Large intestine (tissue), 3 donors: ENCODE measurements at regions not wholly inside any gene's neighbourhood (a gene's known extent, or its start where the extent isn't known, plus 50 kb on each side); places are given as distances from the start of the nearest gene placed in this dataset.

Source experiments
- DNase-seq, 2 donors: peaks; one replicate each; pipeline versions ENCODE4 v3.0.0 to v3.0.0-alpha.2; 2013
- H3K27ac ChIP-seq: one replicate; pipeline ENCODE4 v1.5.1; 2013; ENCODE audit warnings: low read length
- H3K27me3 ChIP-seq: 2 replicates; pipeline ENCODE4 v1.6.1; 2013; ENCODE audit warnings: low read length; ENCODE audit not compliant: control insufficient read depth, insufficient read depth
- H3K36me3 ChIP-seq: 2 replicates; pipeline ENCODE4 v1.6.1; 2013; ENCODE audit warnings: low read length; ENCODE audit not compliant: control insufficient read depth, insufficient read depth
- H3K4me1 ChIP-seq: one replicate; pipeline ENCODE4 v1.6.1; 2013; ENCODE audit warnings: low read length; ENCODE audit not compliant: control insufficient read depth, insufficient read depth
- H3K4me3 ChIP-seq: one replicate; pipeline ENCODE4 v1.5.1; 2013; ENCODE audit warnings: low read length
- H3K9me3 ChIP-seq: one replicate; pipeline ENCODE4 v1.6.1; 2013; ENCODE audit warnings: mild to moderate bottlenecking, low read depth, low read length, moderate library complexity; ENCODE audit not compliant: control insufficient read depth
- WGBS: methylation state at CpG from one replicate; pipeline ENCODE4 v1.1.5; 2013; ENCODE audit warnings: low lambda C conversion rate; ENCODE audit not compliant: insufficient coverage; 5-methylcytosine and 5-hydroxymethylcytosine counted together

DNA sequence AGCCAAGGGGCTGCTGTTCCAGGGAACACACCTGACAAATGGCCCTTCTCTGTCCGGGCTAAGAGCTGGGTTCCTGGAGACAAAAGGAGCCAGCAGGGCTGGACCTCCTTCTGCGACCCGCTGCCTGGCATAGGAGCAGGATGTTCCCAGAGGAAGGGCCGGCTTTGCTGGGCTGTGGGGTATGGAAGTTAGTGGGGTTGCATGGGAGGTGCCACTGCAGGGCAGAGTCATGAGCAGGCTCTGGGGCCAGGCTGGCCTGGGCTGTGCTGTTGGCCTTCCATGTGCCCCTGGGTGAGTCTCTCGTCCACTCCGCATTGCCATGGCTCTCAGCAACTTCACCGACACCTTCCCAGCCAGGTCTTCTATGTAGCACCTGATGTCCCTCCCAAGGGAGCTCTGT, 507.6 kb downstream of the PTPRU start:
- H3K36me3 ChIP-seq = no peaks in the 10 kb centered on the region
- no peaks in the 10 kb centered on the region for H3K9me3 ChIP-seq
- H3K27ac ChIP-seq = no peak overlapping the region
- no CpG with 5 or more reads among the region's 7 CpGs for WGBS
- H3K27me3 ChIP-seq = peaks cover 3% of the 10 kb centered on the region
- DNase-seq = no peak
- no peaks in the 10 kb centered on the region for H3K4me1 ChIP-seq
- no peak overlapping the region for H3K4me3 ChIP-seq

DNA sequence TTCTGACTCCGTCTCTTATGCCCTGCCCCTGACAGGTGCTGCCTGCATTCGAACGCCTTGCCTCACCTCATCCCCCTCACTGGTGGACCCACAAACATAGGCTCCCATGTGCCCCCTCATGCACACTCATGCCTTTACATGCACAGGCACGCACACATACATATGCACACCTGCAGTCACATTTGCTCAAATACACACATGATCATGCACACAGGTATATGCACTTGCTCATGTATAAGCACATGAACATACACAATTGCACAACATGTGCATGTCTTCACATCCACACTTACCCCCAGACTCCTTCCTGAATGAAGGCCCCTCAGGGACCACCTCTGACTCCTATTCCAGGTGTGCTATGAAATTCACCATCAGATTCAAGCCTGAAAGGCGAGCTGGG, 506.9 kb downstream of the PTPRU start:
- Histone ChIP-seq H3K4me1 (no peaks in the 10 kb centered on the region), H3K9me3 (no peaks in the 10 kb centered on the region), H3K27ac (no peak overlapping the region), H3K27me3 (peaks cover 3% of the 10 kb centered on the region), H3K36me3 (no peaks in the 10 kb centered on the region), H3K4me3 (no peak overlapping the region)
- WGBS = no CpG with 5 or more reads among the region's 5 CpGs
- DNase-seq = no peak

DNA sequence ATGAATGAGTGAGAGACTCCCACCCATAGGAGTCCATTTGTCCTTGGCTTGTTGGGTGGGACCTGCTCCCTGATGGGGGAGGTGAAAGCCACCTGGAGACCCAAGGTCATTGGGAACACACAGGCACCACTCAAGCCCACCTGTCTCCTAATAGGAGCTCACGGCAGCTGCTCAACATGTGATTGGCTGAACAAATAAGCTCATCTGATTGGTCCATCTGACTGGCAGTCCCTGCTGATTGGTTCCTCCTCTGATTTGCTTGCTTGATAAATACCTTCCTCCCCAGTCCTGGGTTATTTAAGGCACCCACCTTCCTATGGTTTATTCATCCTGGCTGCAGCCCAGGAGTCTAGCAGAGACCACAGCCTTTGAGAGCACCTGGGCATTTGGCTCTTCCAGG, 502.9 kb downstream of the PTPRU start:
- Histone ChIP-seq H3K4me1 (no peaks in the 10 kb centered on the region), H3K9me3 (no peaks in the 10 kb centered on the region), H3K27me3 (peaks cover 3% of the 10 kb centered on the region), H3K27ac (no peak overlapping the region), H3K36me3 (no peaks in the 10 kb centered on the region), H3K4me3 (no peak overlapping the region)
- WGBS = no CpG with 5 or more reads among the region's 1 CpG
- no peak for DNase-seq

DNA sequence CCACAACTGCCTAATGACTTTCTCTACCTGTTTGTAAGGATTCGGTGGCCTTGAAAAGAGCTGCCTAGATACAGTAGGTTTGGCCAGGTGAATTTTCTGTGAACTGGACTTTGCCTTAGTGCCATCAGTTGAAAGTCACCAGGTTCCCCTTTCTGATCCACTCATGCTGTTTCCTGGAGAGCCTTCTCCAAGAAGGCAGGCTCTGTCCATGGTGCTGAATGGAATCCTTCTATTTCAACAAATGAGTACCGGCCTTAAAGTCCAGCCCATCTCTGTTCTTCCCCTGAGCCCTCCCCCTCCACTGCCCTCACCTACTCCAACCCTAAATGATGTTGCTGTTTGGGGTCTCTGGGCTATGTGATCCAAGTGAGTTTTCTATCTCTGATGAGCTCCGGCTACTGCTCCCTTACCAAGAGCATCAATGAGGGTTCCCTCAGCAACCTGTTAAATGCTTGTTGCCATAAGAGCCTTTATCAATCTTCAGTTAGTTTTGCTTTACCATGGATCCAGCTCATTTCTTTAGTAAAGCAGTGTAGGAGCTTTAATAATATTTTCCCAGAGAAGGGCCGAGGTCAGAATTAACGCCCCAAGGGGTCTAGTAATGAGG, 500.4 kb downstream of the PTPRU start:
- H3K27me3 ChIP-seq = peaks cover 3% of the 10 kb centered on the region
- no CpG with 5 or more reads among the region's 5 CpGs for WGBS
- no peaks in the 10 kb centered on the region for H3K4me1 ChIP-seq

DNA sequence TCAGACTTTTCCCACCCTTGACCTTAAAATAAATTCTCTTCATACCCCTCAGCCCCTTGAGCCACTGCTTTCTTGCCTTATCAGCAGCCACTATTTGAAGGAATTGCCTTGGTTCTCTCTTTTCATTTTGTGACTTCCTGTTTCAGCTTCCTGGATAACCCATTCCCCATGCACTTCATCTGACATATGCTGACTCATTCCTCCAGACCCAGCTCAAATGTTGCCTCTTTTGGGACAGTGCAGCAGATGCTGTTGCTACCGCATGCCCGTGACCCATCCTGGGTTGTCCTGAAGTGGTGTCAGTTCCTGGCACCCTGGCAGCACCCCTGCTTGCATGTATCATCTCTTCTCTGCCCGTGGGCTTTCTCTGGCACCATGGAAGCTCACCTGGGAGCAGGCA, 496.1 kb downstream of the PTPRU start:
- Histone ChIP-seq H3K36me3 (no peaks in the 10 kb centered on the region), H3K4me1 (no peaks in the 10 kb centered on the region), H3K27me3 (no peaks in the 10 kb centered on the region), H3K4me3 (no peak overlapping the region), H3K27ac (no peak overlapping the region), H3K9me3 (no peaks in the 10 kb centered on the region)
- DNase-seq = no peak
- WGBS = no CpG with 5 or more reads among the region's 3 CpGs

More for the DNA sequence above, 500.4 kb downstream of the PTPRU start:
- peak in 1 of 2 donors; percentile 48 for DNase-seq
- Histone ChIP-seq H3K9me3 (no peaks in the 10 kb centered on the region), H3K27ac (no peak overlapping the region), H3K4me3 (no peak overlapping the region), H3K36me3 (no peaks in the 10 kb centered on the region)

DNA sequence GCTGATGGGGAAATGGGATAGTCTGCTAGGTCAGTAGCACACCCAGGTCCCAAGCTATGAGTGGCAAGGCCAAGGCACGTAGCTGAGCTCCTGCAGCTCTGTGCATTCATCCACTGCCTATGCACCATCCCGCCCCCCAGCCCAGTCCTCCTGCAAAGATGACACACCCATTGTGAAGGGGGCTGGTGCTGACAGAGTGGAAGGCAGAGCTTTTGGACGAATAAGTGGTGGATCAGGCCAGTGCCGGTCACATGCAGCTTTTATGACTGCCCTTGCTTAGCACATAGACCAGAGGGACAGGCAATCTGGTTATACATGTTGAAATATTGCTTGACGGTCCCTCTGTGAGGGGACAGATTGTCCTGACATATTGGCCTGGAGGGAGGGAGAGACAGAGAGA, 494.3 kb downstream of the PTPRU start:
- no peak for DNase-seq
- no peak overlapping the region for H3K27ac ChIP-seq
- WGBS = no CpG with 5 or more reads among the region's 5 CpGs
- no peaks in the 10 kb centered on the region for H3K27me3 ChIP-seq
- H3K4me3 ChIP-seq = no peak overlapping the region
- H3K9me3 ChIP-seq = no peaks in the 10 kb centered on the region
- H3K4me1 ChIP-seq = no peaks in the 10 kb centered on the region
- H3K36me3 ChIP-seq = no peaks in the 10 kb centered on the region

DNA sequence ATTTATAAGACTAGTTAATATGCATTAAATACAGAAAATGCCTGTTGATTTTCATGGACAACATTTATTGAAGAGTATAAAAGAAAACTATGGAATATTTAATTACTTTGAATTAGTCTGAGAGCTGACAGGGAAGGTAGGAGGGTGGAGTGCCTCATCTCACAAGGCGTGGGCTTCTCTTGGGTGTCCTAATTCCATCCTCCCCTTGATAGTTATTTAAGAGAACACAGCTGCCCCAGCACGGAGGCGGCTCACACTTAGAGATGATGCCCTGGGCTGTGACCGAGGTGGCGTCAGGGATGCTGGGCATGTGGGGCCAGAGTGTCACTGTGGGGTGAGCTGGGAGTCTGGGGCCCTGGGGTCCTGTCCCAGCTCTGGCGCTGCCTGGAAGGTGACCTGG, 493.0 kb downstream of the PTPRU start:
- no CpG with 5 or more reads among the region's 6 CpGs for WGBS
- no peaks in the 10 kb centered on the region for H3K4me1 ChIP-seq
- no peaks in the 10 kb centered on the region for H3K9me3 ChIP-seq
- no peak overlapping the region for H3K4me3 ChIP-seq
- no peak overlapping the region for H3K27ac ChIP-seq
- no peak for DNase-seq
- H3K27me3 ChIP-seq = no peaks in the 10 kb centered on the region
- no peaks in the 10 kb centered on the region for H3K36me3 ChIP-seq

DNA sequence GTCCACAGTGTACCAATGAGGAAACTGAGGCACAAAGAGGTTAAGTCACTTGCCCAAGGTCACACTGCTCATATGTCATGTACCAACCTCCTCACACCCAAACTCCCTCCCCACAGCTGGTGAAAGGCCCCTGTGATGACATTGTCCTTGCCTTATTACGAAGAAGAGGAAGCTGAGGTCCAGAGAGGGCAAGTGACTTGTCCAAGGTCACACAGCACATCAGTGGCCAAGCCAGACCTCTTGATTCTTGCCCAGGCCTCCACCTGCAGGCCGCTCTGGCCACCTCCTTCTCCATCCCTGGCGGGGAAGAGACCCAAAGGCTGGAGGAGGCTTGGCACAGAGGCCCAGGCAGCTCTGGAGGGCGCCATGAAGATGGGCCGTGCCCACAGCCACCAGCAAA, 492.4 kb downstream of the PTPRU start:
- Histone ChIP-seq H3K27me3 (no peaks in the 10 kb centered on the region), H3K27ac (no peak overlapping the region), H3K9me3 (peaks cover 6% of the 10 kb centered on the region), H3K4me3 (no peak overlapping the region), H3K36me3 (no peaks in the 10 kb centered on the region), H3K4me1 (no peaks in the 10 kb centered on the region)
- no CpG with 5 or more reads among the region's 5 CpGs for WGBS
- no peak for DNase-seq

DNA sequence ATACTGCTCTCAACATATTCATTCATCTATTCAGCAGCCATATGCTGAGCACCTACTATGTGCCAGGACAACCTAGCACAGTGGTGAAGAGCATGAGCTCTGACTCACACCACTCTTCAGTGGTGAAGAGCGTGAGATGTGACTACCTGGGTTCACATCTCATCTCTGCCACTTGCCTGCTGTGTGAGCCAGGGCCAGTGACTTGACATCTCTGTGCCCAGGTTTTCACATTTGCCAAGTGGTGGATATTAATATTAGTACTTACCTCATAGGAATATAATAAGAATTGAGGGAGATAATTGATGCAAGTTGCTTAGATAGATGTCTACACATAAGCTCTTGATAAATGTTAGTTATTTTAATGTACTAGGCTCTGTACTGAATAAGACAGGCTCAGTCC, 488.9 kb downstream of the PTPRU start:
- Histone ChIP-seq H3K4me3 (no peak overlapping the region), H3K27ac (no peak overlapping the region), H3K36me3 (no peaks in the 10 kb centered on the region), H3K4me1 (no peaks in the 10 kb centered on the region), H3K27me3 (no peaks in the 10 kb centered on the region), H3K9me3 (peaks cover 15% of the 10 kb centered on the region)
- WGBS = no CpG with 5 or more reads among the region's 1 CpG
- no peak for DNase-seq

DNA sequence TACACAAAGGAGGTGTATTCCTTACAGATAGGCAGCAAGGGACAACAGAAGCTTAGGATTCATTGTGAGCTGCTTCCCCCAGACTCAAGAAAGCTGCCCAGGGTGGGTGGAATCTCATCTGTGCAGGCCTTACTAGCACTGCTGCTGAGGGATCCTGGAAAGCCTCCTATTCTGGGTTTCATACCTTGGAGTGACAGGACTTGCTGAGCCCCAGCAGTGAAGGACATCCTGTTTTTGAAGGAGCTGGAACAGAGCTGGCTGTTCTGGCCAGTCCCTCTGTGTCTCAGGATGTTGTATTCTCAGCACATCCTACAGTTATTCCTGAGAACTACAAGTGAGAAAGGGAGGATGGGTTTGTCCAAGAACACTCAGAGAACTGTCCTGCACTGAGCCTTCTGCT, 486.3 kb downstream of the PTPRU start:
- no peaks in the 10 kb centered on the region for H3K27me3 ChIP-seq
- H3K9me3 ChIP-seq = peaks cover 15% of the 10 kb centered on the region
- H3K4me3 ChIP-seq = no peak overlapping the region
- no peak for DNase-seq
- H3K27ac ChIP-seq = no peak overlapping the region
- H3K36me3 ChIP-seq = no peaks in the 10 kb centered on the region
- no peaks in the 10 kb centered on the region for H3K4me1 ChIP-seq

DNA sequence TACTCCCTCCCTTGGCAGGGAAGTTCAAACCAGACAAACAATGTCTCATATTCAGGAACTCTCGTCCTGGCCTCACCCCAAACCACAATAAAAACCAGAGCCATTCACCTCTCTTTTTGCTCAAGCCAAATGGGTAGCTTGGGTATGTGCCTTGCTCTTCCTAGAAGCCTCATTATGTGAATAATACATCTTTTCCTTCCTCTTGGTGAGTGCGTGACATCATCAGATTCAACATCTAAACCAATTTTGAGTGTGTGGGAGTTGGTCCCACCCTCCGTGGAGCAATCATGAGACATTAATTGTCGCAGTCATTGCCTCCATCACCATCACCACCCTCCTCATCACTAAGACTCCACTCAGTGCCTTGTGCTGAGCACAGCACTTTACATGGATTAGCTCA, 482.9 kb downstream of the PTPRU start:
- Histone ChIP-seq H3K27ac (no peak overlapping the region), H3K4me1 (no peaks in the 10 kb centered on the region), H3K36me3 (no peaks in the 10 kb centered on the region), H3K4me3 (no peak overlapping the region), H3K27me3 (no peaks in the 10 kb centered on the region), H3K9me3 (peaks cover 15% of the 10 kb centered on the region)
- DNase-seq = no peak
- WGBS = no CpG with 5 or more reads among the region's 4 CpGs
